ENCODE measurements at regions not wholly inside any gene's neighbourhood (a gene's known extent, or its start where the extent isn't known, plus 50 kb on each side); places are given as distances from the start of the nearest gene placed in this dataset.
"Not testable (repeated sequence)": the region's sequence is repeated elsewhere in the genome, so short reads cannot be mapped to it uniquely, and the experiment has no call there.

GRCh38 chr3:181327349-181327748 is 337.8 kb upstream of the DNAJC19 start:
- no peaks in the 10 kb centered on the region for H3K4me1 ChIP-seq
- H3K9me3 ChIP-seq, result peaks cover 0 to 1% (median 0%) of the 10 kb centered on the region in 4 donors
- H3K36me3 ChIP-seq, result no peaks in the 10 kb centered on the region
- H3K4me3 ChIP-seq, result no peak overlapping the region
- TF ChIP-seq POLR2A (IDR thresholded peaks at IDR 0.05) (no peak), EP300 (IDR thresholded peaks at IDR 0.05) (no peak), CTCF (IDR thresholded peaks at IDR 0.05) (no peak)
- no peak overlapping the region for H3K27ac ChIP-seq
- H3K27me3 ChIP-seq, result no peaks in the 10 kb centered on the region
- 46 to 61% methylated on average over 4 of the region's 4 CpGs for WGBS, 2 donors
- no peak for DNase-seq
- no peak for ATAC-seq (ENCODE audit: low FRiP score in 2 of 2)

GRCh38 chr3:181326637-181327223 is 337.2 kb upstream of the DNAJC19 start:
- H3K9me3 ChIP-seq, result peaks cover 0 to 4% (median 0%) of the 10 kb centered on the region in 4 donors
- DNase-seq, result no peak
- no peaks in the 10 kb centered on the region for H3K4me1 ChIP-seq
- no peaks in the 10 kb centered on the region for H3K36me3 ChIP-seq
- no peak overlapping the region for H3K4me3 ChIP-seq
- TF ChIP-seq CTCF (IDR thresholded peaks at IDR 0.05) (peak in 5 of 6 experiments; percentile 37 to 52 (median 43)), POLR2AphosphoS5 (IDR thresholded peaks at IDR 0.05) (no peak)
- H3K27ac ChIP-seq, result no peak overlapping the region
- ATAC-seq (ENCODE audit: low FRiP score in 2 of 2), result no peak
- no peaks in the 10 kb centered on the region for H3K27me3 ChIP-seq
- WGBS, 2 donors, result 36 to 56% methylated on average over 3 of the region's 3 CpGs

DNA sequence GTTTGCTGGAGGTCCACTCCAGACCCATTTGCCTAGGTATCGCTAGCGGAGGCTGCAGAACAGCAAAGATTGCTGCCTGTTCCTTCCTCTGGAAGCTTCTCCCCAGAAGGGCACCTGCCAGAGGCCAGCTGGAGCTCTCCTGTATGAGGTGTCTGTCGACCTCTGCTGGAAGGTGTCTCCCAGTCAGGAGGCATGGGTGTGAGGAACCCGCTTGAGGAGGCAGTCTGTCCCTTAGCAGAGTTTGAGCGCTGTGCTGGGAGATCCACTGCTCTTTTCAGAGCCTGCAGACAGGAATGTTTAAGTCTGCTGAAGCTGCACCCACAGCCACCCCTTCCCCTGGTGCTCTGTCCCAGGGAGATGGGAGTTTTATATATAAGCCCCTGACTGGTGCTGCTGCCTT is 335.0 kb upstream of the DNAJC19 start:
- H3K4me1 ChIP-seq; DNase-seq; H3K27ac ChIP-seq; ATAC-seq (ENCODE audit: low FRiP score in 2 of 2); H3K9me3 ChIP-seq; H3K27me3 ChIP-seq; H3K4me3 ChIP-seq; H3K36me3 ChIP-seq: not testable (repeated sequence)
- WGBS, 2 donors, result 75% methylated on average over 4 of the region's 5 CpGs

- Histone ChIP-seq H3K4me1 (no peaks in the 10 kb centered on the region), H3K36me3 (no peaks in the 10 kb centered on the region), H3K27ac (no peak overlapping the region), H3K27me3 (no peaks in the 10 kb centered on the region), H3K9me3 (peaks cover 0 to 8% (median 0%) of the 10 kb centered on the region in 4 donors), H3K4me3 (no peak overlapping the region)
- ATAC-seq (ENCODE audit: low FRiP score in 2 of 2) (no peak), DNase-seq (no peak)
- TF ChIP-seq EP300 (IDR thresholded peaks at IDR 0.05) (no peak), CTCF (IDR thresholded peaks at IDR 0.05) (no peak), POLR2AphosphoS5 (IDR thresholded peaks at IDR 0.05) (no peak), POLR2A (IDR thresholded peaks at IDR 0.05) (no peak)
These were observed 328.8 kb upstream of the DNAJC19 start for GRCh38 chr3:181318321-181318720.

- DNase-seq, result no peak
- TF ChIP-seq POLR2AphosphoS5 (IDR thresholded peaks at IDR 0.05), result no peak
- TF ChIP-seq EP300 (IDR thresholded peaks at IDR 0.05), result no peak
- no peak for TF ChIP-seq POLR2A (IDR thresholded peaks at IDR 0.05)
- Histone ChIP-seq H3K4me3 (no peak overlapping the region), H3K27me3 (no peaks in the 10 kb centered on the region), H3K9me3 (peaks cover 0 to 8% (median 0%) of the 10 kb centered on the region in 4 donors), H3K27ac (no peak overlapping the region), H3K4me1 (no peaks in the 10 kb centered on the region), H3K36me3 (no peaks in the 10 kb centered on the region)
- WGBS, 2 donors, result 17 to 26% methylated on average over 3 of the region's 3 CpGs
- no peak for ATAC-seq (ENCODE audit: low FRiP score in 2 of 2)
These were observed 328.0 kb upstream of the DNAJC19 start for GRCh38 chr3:181317508-181317907.

GRCh38 chr3:181316482-181316881 is 326.9 kb upstream of the DNAJC19 start:
- TF ChIP-seq CTCF (IDR thresholded peaks at IDR 0.05) (no peak), POLR2A (IDR thresholded peaks at IDR 0.05) (no peak), EP300 (IDR thresholded peaks at IDR 0.05) (no peak), POLR2AphosphoS5 (IDR thresholded peaks at IDR 0.05) (no peak)
- DNase-seq (no peak), ATAC-seq (ENCODE audit: low FRiP score in 2 of 2) (no peak)

More at GRCh38 chr3:181316482-181316881, 326.9 kb upstream of the DNAJC19 start:
- H3K36me3 ChIP-seq, result no peaks in the 10 kb centered on the region
- H3K27ac ChIP-seq, result no peak overlapping the region
- H3K4me1 ChIP-seq, result no peaks in the 10 kb centered on the region
- H3K4me3 ChIP-seq, result no peak overlapping the region
- 0 to 15% methylated on average over 1 of the region's 1 CpG for WGBS, 2 donors
- H3K9me3 ChIP-seq, result peaks cover 0 to 2% (median 0%) of the 10 kb centered on the region in 4 donors
- no peaks in the 10 kb centered on the region for H3K27me3 ChIP-seq

All from upper lobe of left lung (tissue), 6 donors.